ENCODE measurements at regions not wholly inside any gene's neighbourhood (a gene's known extent, or its start where the extent isn't known, plus 50 kb on each side); places are given as distances from the start of the nearest gene placed in this dataset.

DNA sequence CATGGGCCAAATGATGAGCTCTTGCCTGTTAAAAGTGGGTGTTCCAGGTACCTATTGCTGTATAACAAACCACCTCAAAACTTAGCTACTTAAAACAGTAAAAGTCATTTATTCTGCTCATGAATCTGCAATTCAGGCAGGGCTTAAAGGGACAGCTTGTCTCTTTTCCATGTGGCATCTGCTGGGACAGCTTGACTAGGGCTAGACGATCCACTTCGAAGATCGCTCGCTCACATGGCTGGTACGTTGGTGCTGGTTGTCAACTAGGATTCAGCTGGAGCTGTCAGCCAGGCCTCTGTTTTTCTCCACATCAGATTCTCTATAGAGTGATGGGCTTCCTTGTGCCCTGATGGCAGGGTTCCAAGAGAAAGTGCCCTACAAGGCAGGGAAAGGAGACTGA is 581.3 kb downstream of the NTRK3 start:
- FAIRE-seq = peak; percentile 32
- TF ChIP-seq, protein P1, sequence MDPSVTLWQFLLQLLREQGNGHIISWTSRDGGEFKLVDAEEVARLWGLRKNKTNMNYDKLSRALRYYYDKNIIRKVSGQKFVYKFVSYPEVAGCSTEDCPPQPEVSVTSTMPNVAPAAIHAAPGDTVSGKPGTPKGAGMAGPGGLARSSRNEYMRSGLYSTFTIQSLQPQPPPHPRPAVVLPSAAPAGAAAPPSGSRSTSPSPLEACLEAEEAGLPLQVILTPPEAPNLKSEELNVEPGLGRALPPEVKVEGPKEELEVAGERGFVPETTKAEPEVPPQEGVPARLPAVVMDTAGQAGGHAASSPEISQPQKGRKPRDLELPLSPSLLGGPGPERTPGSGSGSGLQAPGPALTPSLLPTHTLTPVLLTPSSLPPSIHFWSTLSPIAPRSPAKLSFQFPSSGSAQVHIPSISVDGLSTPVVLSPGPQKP (IDR thresholded peaks at IDR 0.05; ENCODE audit: low read depth, low read length) = no peak
- TF ChIP-seq POLR2AphosphoS2 (conservative IDR thresholded peaks at IDR 0.05; ENCODE audit: low read length) (no peak), RARB (CRISPR knock-in tag; IDR thresholded peaks at IDR 0.05) (no peak), HEYL (CRISPR knock-in tag; IDR thresholded peaks at IDR 0.05) (no peak), ZC3H11A (IDR thresholded peaks at IDR 0.05) (no peak), CHD2 (IDR thresholded peaks at IDR 0.05; ENCODE audit: low read length, partially characterized antibody) (no peak), MYC (IDR thresholded peaks at IDR 0.05; ENCODE audit: borderline replicate concordance, low read length) (no peak), NR3C1 (IDR thresholded peaks at IDR 0.05) (no peak), EHF (CRISPR knock-in tag; IDR thresholded peaks at IDR 0.05) (no peak), EHMT2 (IDR thresholded peaks at IDR 0.05; ENCODE audit: low read depth) (no peak), POLR2A (IDR thresholded peaks at IDR 0.05; ENCODE audit: low read length) (no peak), ZFP36 (IDR thresholded peaks at IDR 0.05; ENCODE audit: borderline replicate concordance, partially characterized antibody) (no peak), GATA3 (IDR thresholded peaks at IDR 0.05; ENCODE audit: borderline replicate concordance) (no peak), JUN (IDR thresholded peaks at IDR 0.05) (no peak), RAD21 (conservative IDR thresholded peaks at IDR 0.05 in 1 of 2, IDR thresholded peaks at IDR 0.05 in 1 of 2) (no peak), FOXS1 (CRISPR knock-in tag; IDR thresholded peaks at IDR 0.05) (no peak), MAFK (IDR thresholded peaks at IDR 0.05; ENCODE audit: partially characterized antibody) (no peak)
- TF ChIP-seq, protein P2, sequence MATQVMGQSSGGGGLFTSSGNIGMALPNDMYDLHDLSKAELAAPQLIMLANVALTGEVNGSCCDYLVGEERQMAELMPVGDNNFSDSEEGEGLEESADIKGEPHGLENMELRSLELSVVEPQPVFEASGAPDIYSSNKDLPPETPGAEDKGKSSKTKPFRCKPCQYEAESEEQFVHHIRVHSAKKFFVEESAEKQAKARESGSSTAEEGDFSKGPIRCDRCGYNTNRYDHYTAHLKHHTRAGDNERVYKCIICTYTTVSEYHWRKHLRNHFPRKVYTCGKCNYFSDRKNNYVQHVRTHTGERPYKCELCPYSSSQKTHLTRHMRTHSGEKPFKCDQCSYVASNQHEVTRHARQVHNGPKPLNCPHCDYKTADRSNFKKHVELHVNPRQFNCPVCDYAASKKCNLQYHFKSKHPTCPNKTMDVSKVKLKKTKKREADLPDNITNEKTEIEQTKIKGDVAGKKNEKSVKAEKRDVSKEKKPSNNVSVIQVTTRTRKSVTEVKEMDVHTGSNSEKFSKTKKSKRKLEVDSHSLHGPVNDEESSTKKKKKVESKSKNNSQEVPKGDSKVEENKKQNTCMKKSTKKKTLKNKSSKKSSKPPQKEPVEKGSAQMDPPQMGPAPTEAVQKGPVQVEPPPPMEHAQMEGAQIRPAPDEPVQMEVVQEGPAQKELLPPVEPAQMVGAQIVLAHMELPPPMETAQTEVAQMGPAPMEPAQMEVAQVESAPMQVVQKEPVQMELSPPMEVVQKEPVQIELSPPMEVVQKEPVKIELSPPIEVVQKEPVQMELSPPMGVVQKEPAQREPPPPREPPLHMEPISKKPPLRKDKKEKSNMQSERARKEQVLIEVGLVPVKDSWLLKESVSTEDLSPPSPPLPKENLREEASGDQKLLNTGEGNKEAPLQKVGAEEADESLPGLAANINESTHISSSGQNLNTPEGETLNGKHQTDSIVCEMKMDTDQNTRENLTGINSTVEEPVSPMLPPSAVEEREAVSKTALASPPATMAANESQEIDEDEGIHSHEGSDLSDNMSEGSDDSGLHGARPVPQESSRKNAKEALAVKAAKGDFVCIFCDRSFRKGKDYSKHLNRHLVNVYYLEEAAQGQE (IDR thresholded peaks at IDR 0.05) = no peak
- TF ChIP-seq, protein P3, sequence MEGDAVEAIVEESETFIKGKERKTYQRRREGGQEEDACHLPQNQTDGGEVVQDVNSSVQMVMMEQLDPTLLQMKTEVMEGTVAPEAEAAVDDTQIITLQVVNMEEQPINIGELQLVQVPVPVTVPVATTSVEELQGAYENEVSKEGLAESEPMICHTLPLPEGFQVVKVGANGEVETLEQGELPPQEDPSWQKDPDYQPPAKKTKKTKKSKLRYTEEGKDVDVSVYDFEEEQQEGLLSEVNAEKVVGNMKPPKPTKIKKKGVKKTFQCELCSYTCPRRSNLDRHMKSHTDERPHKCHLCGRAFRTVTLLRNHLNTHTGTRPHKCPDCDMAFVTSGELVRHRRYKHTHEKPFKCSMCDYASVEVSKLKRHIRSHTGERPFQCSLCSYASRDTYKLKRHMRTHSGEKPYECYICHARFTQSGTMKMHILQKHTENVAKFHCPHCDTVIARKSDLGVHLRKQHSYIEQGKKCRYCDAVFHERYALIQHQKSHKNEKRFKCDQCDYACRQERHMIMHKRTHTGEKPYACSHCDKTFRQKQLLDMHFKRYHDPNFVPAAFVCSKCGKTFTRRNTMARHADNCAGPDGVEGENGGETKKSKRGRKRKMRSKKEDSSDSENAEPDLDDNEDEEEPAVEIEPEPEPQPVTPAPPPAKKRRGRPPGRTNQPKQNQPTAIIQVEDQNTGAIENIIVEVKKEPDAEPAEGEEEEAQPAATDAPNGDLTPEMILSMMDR (IDR thresholded peaks at IDR 0.05) = no peak
- TF ChIP-seq, protein P4, sequence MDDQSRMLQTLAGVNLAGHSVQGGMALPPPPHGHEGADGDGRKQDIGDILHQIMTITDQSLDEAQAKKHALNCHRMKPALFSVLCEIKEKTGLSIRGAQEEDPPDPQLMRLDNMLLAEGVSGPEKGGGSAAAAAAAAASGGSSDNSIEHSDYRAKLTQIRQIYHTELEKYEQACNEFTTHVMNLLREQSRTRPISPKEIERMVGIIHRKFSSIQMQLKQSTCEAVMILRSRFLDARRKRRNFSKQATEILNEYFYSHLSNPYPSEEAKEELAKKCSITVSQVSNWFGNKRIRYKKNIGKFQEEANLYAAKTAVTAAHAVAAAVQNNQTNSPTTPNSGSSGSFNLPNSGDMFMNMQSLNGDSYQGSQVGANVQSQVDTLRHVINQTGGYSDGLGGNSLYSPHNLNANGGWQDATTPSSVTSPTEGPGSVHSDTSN (IDR thresholded peaks at IDR 0.05) = no peak

More for the DNA sequence above, 581.3 kb downstream of the NTRK3 start:
- ATAC-seq (no peak), DNase-seq (ENCODE audit: low read depth in 1 of 2, low spot score in 1 of 2) (no peak)
- ChIA-PET POLR2A (no interaction called here), CTCF (interaction anchor here (0.6 kb wide), 1 partner anchor 782 kb away, joined by 3 read pairs; no protein-coding TSS in a partner anchor)
- 74% methylated on average over 5 of the region's 5 CpGs for WGBS (ENCODE audit: missing lambda C conversion rate)
- Histone ChIP-seq H3K4me2 (no peak overlapping the region), H3K27ac (no peak overlapping the region), H3K4me1 (0 out of 3 replicates have a peak, but pooled peaks cover 2% of the 10 kb centered on the region), H3K9me3 (peaks cover 13% of the 10 kb centered on the region; the same call in 1 of the 3 replicates), H3K4me3 (no peak overlapping the region)
